IMR-90 (cell line): ENCODE measurements at regions not wholly inside any gene's neighbourhood (a gene's known extent, or its start where the extent isn't known, plus 50 kb on each side); places are given as distances from the start of the nearest gene placed in this dataset.

Experiments
- ATAC-seq: fragments of 200-7000 bp; cut with Tn5 transposase; 2 replicates; pipeline ENCODE4 v1.9.1; 2020; ENCODE audit warnings: low read depth, mild to moderate bottlenecking, moderate library complexity
- BruUV-seq: library from RNA; stranded (reverse); fragments of 400-500 nt; replicated peaks from 2 replicates; lab custom pipeline; 2021; lab: Mats Ljungman, UMichigan
- CTCF ChIA-PET: fragments of 300-600 bp; formaldehyde crosslinking; extraction: SDS; loops from one replicate; lab custom pipeline; 2021; ENCODE audit warnings: antibody characterized with exemption; lab: Yijun Ruan, JAX
- POLR2A ChIA-PET: fragments of 300-600 bp; sonication (Branson Sonifier 250); formaldehyde crosslinking; loops from one replicate; lab custom pipeline; 2022; ENCODE audit warnings: antibody characterized with exemption; ENCODE audit not compliant: unreplicated experiment; lab: Charles Lee
- DNase-seq: peaks from one replicate; pipeline ENCODE4 v3.0.0; 2013
- H2AFZ ChIP-seq: replicated peaks from 2 replicates; pipeline ENCODE3; 2013; ENCODE audit warnings: low read length, mild to moderate bottlenecking; ENCODE audit not compliant: poor library complexity
- H2AK5ac ChIP-seq: 2 replicates; pipeline ENCODE4 v1.6.1; 2013; ENCODE audit warnings: low read depth, low read length, inconsistent platforms
- H2AK9ac ChIP-seq: replicated peaks from 2 replicates; pipeline ENCODE3; 2013; ENCODE audit warnings: mild to moderate bottlenecking, low read depth, low read length, moderate library complexity; ENCODE audit not compliant: poor library complexity
- H2BK120ac ChIP-seq: 2 replicates; pipeline ENCODE4 v1.6.1; 2013; ENCODE audit warnings: low read depth, low read length, inconsistent platforms
- H2BK15ac ChIP-seq: 3 replicates; pipeline ENCODE4 v1.6.1; 2013; ENCODE audit warnings: low read depth, low read length, inconsistent platforms
- H2BK20ac ChIP-seq: 2 replicates; pipeline ENCODE4 v1.6.1; 2013; ENCODE audit warnings: low read depth, mild to moderate bottlenecking, inconsistent platforms, low read length, moderate library complexity
- H2BK5ac ChIP-seq: 2 replicates; pipeline ENCODE4 v1.6.1; 2013; ENCODE audit warnings: mild to moderate bottlenecking, low read depth, low read length, inconsistent platforms; ENCODE audit not compliant: poor library complexity, severe bottlenecking
- H3K14ac ChIP-seq: replicated peaks from 2 replicates; pipeline ENCODE4 v1.6.1; 2013; ENCODE audit warnings: low read depth, low read length, inconsistent platforms
- H3K18ac ChIP-seq: 2 replicates; pipeline ENCODE4 v1.6.1; 2013; ENCODE audit warnings: low read depth, low read length, control low read depth
- H3K23ac ChIP-seq: 2 replicates; pipeline ENCODE4 v1.6.1; 2013; ENCODE audit warnings: low read depth, low read length, inconsistent platforms
- H3K27ac ChIP-seq: 2 replicates; pipeline ENCODE4 v1.5.1; 2013; ENCODE audit warnings: mild to moderate bottlenecking, control low read depth, low read length; ENCODE audit not compliant: insufficient read depth
- H3K27me3 ChIP-seq: 2 replicates; pipeline ENCODE4 v1.6.1; 2013; ENCODE audit warnings: low read length; ENCODE audit not compliant: control insufficient read depth, insufficient read depth
- H3K36me3 ChIP-seq: 2 replicates; pipeline ENCODE4 v1.6.1; 2013; ENCODE audit warnings: low read length, mixed read lengths; ENCODE audit not compliant: control insufficient read depth, insufficient read depth
- H3K4ac ChIP-seq: 2 replicates; pipeline ENCODE4 v1.6.1; 2013; ENCODE audit warnings: low read depth, low read length, inconsistent platforms
- H3K4me1 ChIP-seq: 2 replicates; pipeline ENCODE4 v1.6.1; 2013; ENCODE audit warnings: low read length, mixed read lengths; ENCODE audit not compliant: control insufficient read depth, insufficient read depth
- H3K4me2 ChIP-seq: 2 replicates; pipeline ENCODE4 v1.6.1; 2013; ENCODE audit warnings: low read depth, mild to moderate bottlenecking, control low read depth, low read length, moderate library complexity
- H3K4me3 ChIP-seq: 2 replicates; pipeline ENCODE4 v1.5.1; 2013; ENCODE audit warnings: low read depth, mild to moderate bottlenecking, control low read depth, low read length, moderate library complexity; ENCODE audit not compliant: insufficient read depth
- H3K56ac ChIP-seq: 2 replicates; pipeline ENCODE4 v1.6.1; 2013; ENCODE audit warnings: low read length, inconsistent platforms; ENCODE audit not compliant: insufficient read depth; ENCODE audit errors: extremely low read depth
- H3K79me1 ChIP-seq, 2 experiments: 2 replicates each; pipeline ENCODE4 v1.6.1; 2013; ENCODE audit warnings: low read length in 2 of 2, inconsistent platforms in 1 of 2, low read depth in 1 of 2
- H3K9ac ChIP-seq: 2 replicates; pipeline ENCODE4 v1.6.1; 2013; ENCODE audit warnings: low read depth, low read length, control low read depth
- H3K9me1 ChIP-seq: 2 replicates; pipeline ENCODE4 v1.6.1; 2013; ENCODE audit warnings: low read length, inconsistent platforms; ENCODE audit not compliant: insufficient read depth
- H3K9me3 ChIP-seq: 2 replicates; pipeline ENCODE4 v1.6.1; 2013; ENCODE audit warnings: low read length; ENCODE audit not compliant: control insufficient read depth, insufficient read depth
- H4K20me1 ChIP-seq: 2 replicates; pipeline ENCODE4 v1.6.1; 2013; ENCODE audit warnings: low read length, inconsistent platforms; ENCODE audit not compliant: insufficient read depth
- H4K5ac ChIP-seq: 2 replicates; pipeline ENCODE4 v1.6.1; 2013; ENCODE audit warnings: mild to moderate bottlenecking, low read depth, low read length, control low read depth
- H4K8ac ChIP-seq, 2 experiments: 2 replicates each; pipeline ENCODE4 v1.6.1; 2013; ENCODE audit warnings: low read depth in 2 of 2, low read length in 2 of 2, control low read depth in 1 of 2, inconsistent platforms in 1 of 2
- H4K91ac ChIP-seq: 2 replicates; pipeline ENCODE4 v1.6.1; 2013; ENCODE audit warnings: low read depth, low read length, inconsistent platforms; ENCODE audit not compliant: insufficient read depth
- BHLHE40 ChIP-seq: fragments of 150-350 bp; IDR thresholded peaks from 2 replicates; pipeline ENCODE4 v1.6.1; 2016; ENCODE audit warnings: mild to moderate bottlenecking, low read depth, low read length
- CEBPB ChIP-seq: IDR thresholded peaks from 2 replicates; pipeline ENCODE4 v1.6.1; 2012; ENCODE audit warnings: low read depth, low read length, improper control_type of control experiment
- CHD1 ChIP-seq: IDR thresholded peaks from 2 replicates; pipeline ENCODE4 v1.6.1; 2012; ENCODE audit warnings: low read depth, low read length, improper control_type of control experiment
- CTCF ChIP-seq: conservative IDR thresholded peaks from 2 replicates; pipeline ENCODE4 v1.5.1; 2012; ENCODE audit warnings: mild to moderate bottlenecking, low read depth, low read length, improper control_type of control experiment
- ELK1 ChIP-seq: fragments of 150-350 bp; IDR thresholded peaks from 2 replicates; pipeline ENCODE4 v1.6.1; 2016; ENCODE audit warnings: low read depth, mild to moderate bottlenecking, low read length, moderate library complexity, borderline replicate concordance
- FOS ChIP-seq: fragments of 150-350 bp; IDR thresholded peaks from 2 replicates; pipeline ENCODE4 v1.6.1; 2016; ENCODE audit warnings: low read depth, low read length
- MAFK ChIP-seq: IDR thresholded peaks from 2 replicates; pipeline ENCODE4 v1.6.1; 2012; ENCODE audit warnings: low read depth, low read length, improper control_type of control experiment
- MAZ ChIP-seq: IDR thresholded peaks from 2 replicates; pipeline ENCODE4 v1.6.1; 2012; ENCODE audit warnings: low read depth, mild to moderate bottlenecking, low read length, improper control_type of control experiment, moderate library complexity, borderline replicate concordance
- MXI1 ChIP-seq: IDR thresholded peaks from 2 replicates; pipeline ENCODE4 v1.6.1; 2012; ENCODE audit warnings: low read depth, mild to moderate bottlenecking, low read length, moderate library complexity, borderline replicate concordance
- NFE2L2 ChIP-seq: fragments of 150-350 bp; IDR thresholded peaks from 2 replicates; pipeline ENCODE4 v1.6.1; 2016; ENCODE audit warnings: low read depth, mild to moderate bottlenecking, low read length
- POLR2A ChIP-seq: IDR thresholded peaks from 2 replicates; pipeline ENCODE4 v1.6.1; 2012; ENCODE audit warnings: mild to moderate bottlenecking, low read depth, low read length
- RAD21 ChIP-seq: IDR thresholded peaks from 2 replicates; pipeline ENCODE4 v1.6.1; 2012; ENCODE audit warnings: low read length, improper control_type of control experiment
- RCOR1 ChIP-seq: IDR thresholded peaks from 2 replicates; pipeline ENCODE4 v1.6.1; 2012; ENCODE audit warnings: mild to moderate bottlenecking, low read length, improper control_type of control experiment; ENCODE audit not compliant: insufficient replicate concordance
- RFX5 ChIP-seq: IDR thresholded peaks from 2 replicates; pipeline ENCODE4 v1.8.0; 2012; ENCODE audit warnings: low read depth, mild to moderate bottlenecking, low read length, moderate library complexity
- SMC3 ChIP-seq: fragments of 150-350 bp; IDR thresholded peaks from 2 replicates; pipeline ENCODE4 v1.6.1; 2016; ENCODE audit warnings: low read depth, mild to moderate bottlenecking, antibody characterized with exemption, low read length, moderate library complexity
- USF2 ChIP-seq: fragments of 150-350 bp; IDR thresholded peaks from 2 replicates; pipeline ENCODE4 v1.6.1; 2017; ENCODE audit warnings: mild to moderate bottlenecking, antibody characterized with exemption, low read length, low read depth
- WGBS, 2 experiments: methylation state at CpG; one replicate each; pipeline versions ENCODE4 v1.1.5 to v1.1.7; 2013; ENCODE audit warnings: missing lambda C conversion rate in 2 of 2; ENCODE audit not compliant: insufficient read length in 1 of 2; ENCODE audit errors: extremely low coverage in 2 of 2; 5-methylcytosine and 5-hydroxymethylcytosine counted together
- dilution Hi-C: fragments of 300-500 bp; cut with HindIII; formaldehyde crosslinking; loops from one replicate; pipeline ENCODE4 v1.14.3; 2018; ENCODE audit warnings: low sequenced_read_pairs; ENCODE audit not compliant: unreplicated experiment
- in situ Hi-C: fragments of 300-500 bp; cut with MboI; formaldehyde crosslinking; loops from 3 replicates; pipeline ENCODE4 v1.14.3; 2019; ENCODE audit warnings: low sequenced_read_pairs, inconsistent platforms, mixed read lengths
- intact Hi-C: fragments of 100-400 bp; cut with micrococcal nuclease; formaldehyde crosslinking; loops from 2 replicates; pipeline ENCODE4 v1.10.0; 2022

- dilution Hi-C loops = no loop called here
- H3K14ac ChIP-seq = no peak overlapping the region
Observed at GRCh38 chr16:80105751-80106150, 435.0 kb upstream of the DYNLRB2 start.

More at GRCh38 chr16:80105751-80106150, 435.0 kb upstream of the DYNLRB2 start:
- no peak for ATAC-seq
- Histone ChIP-seq H2AK9ac (no peak overlapping the region), H3K36me3 (no peaks in the 10 kb centered on the region), H3K4me3 (no peak overlapping the region), H3K79me1 (no peaks in the 10 kb centered on the region), H4K20me1 (no peaks in the 10 kb centered on the region), H4K91ac (no peak overlapping the region), H2AFZ (no peak overlapping the region), H2BK20ac (no peak overlapping the region), H3K56ac (no peak overlapping the region), H3K4me1 (no peaks in the 10 kb centered on the region), H2BK5ac (no peak overlapping the region), H4K8ac (no peak overlapping the region), H2BK120ac (no peak overlapping the region), H3K18ac (no peak overlapping the region), H3K27ac (no peak overlapping the region), H3K9me1 (no peaks in the 10 kb centered on the region), H3K4ac (no peak overlapping the region), H3K23ac (no peak overlapping the region), H3K27me3 (no peaks in the 10 kb centered on the region), H4K5ac (no peak overlapping the region), H3K9me3 (no peaks in the 10 kb centered on the region), H2AK5ac (no peak overlapping the region), H3K4me2 (no peak overlapping the region), H3K9ac (no peak overlapping the region), H2BK15ac (no peak overlapping the region)
- in situ Hi-C loops (no loop called here), intact Hi-C loops (no loop called here)
- DNase-seq = no peak
- ChIA-PET CTCF (no interaction called here), POLR2A (no interaction called here)
- no TSS peak for BruUV-seq
- no peak for TF ChIP-seq MAZ
- TF ChIP-seq POLR2A = no peak
- no peak for TF ChIP-seq CEBPB
- no peak for TF ChIP-seq MXI1
- TF ChIP-seq RCOR1 = no peak
- no peak for TF ChIP-seq BHLHE40
- TF ChIP-seq RFX5 = no peak
- TF ChIP-seq NFE2L2 = no peak
- TF ChIP-seq CTCF = no peak
- no peak for TF ChIP-seq USF2
- no peak for TF ChIP-seq RAD21
- no peak for TF ChIP-seq ELK1
- no peak for TF ChIP-seq SMC3
- no peak for TF ChIP-seq FOS
- TF ChIP-seq MAFK = no peak
- no peak for TF ChIP-seq CHD1
- no CpG with 5 or more reads among the region's 1 CpG for WGBS, 2 experiments
